ENCODE measurements at regions not wholly inside any gene's neighbourhood (a gene's known extent, or its start where the extent isn't known, plus 50 kb on each side); places are given as distances from the start of the nearest gene placed in this dataset.

DNA sequence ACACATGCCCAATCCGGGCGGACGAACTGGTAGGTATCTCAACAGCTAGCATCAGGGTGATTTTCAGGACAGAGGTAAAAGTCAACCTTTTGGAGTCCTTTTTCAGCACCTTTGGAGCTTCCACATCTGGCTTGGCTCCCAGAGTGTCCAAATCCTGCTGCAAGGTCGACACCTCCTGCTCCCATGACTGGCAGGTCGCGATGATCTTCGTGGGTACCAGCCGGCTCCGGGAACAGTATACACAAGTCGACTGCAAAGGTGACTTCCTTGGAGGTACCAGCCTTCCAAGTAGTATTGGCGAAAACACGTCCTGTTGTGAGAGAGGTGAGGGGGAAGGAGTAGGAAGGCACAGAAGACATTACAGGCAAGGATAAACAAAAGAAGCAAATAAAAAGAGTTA is 672.7 kb downstream of the TMEM121 start:
- Histone ChIP-seq H3K9me3 (ENCODE audit: control insufficient read depth, low read length) (peaks cover 64% of the 10 kb centered on the region), H3K27ac (ENCODE audit: low read depth, low read length, severe bottlenecking) (no peak overlapping the region), H3K4me1 (ENCODE audit: control insufficient read depth, insufficient read depth, low read length, poor library complexity, severe bottlenecking) (no peaks in the 10 kb centered on the region), H3K36me3 (ENCODE audit: control insufficient read depth, insufficient read depth, low read length) (no peaks in the 10 kb centered on the region), H3K4me3 (ENCODE audit: extremely low read depth, insufficient read depth, low read length, poor library complexity, severe bottlenecking) (no peak overlapping the region)
- WGBS, 2 experiments (ENCODE audit: insufficient coverage in 2 of 2), result 67 to 76% methylated on average over 9 to 12 of the region's 12 CpGs

DNA sequence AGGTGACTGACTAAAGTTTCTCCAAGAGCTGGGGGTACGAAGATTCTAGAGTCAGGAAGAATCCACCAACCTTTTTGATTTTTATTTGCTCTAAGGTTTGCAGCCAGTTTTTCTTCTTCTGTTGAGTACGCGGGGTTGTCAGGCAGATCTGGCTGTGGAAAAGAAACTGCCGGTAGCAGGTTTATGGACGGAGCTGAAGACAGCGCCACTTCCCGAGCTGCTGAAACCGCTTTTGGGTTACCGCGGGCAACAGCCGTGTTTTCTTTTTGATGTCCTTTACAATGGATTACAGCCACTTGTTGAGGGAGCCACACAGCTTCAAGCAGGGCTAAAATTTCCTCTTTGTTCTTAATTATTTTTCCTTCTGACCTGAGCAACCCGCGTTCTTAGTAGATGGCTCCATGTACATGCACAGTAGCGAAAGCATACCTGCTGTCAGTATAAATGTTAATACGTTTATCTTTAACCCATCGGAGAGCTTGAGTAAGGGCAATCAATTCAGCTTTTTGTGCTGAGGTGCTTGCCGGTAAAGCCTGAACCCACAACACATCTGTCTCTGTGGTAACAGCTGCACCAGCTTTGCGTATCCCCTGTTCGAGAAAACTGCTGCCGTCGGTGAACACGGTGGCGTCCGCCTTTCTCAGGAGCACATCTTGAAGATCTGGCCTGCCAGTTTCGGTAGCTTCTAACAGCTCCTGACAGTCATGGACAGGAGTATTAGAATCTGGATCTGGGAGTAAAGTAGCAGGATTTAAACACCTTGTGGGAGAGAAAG is 674.3 kb downstream of the TMEM121 start:
- H3K27ac ChIP-seq (ENCODE audit: low read depth, low read length, severe bottlenecking), result no peak overlapping the region
- H3K4me1 ChIP-seq (ENCODE audit: control insufficient read depth, insufficient read depth, low read length, poor library complexity, severe bottlenecking), result no peaks in the 10 kb centered on the region
- H3K4me3 ChIP-seq (ENCODE audit: extremely low read depth, insufficient read depth, low read length, poor library complexity, severe bottlenecking), result no peak overlapping the region
- H3K9me3 ChIP-seq (ENCODE audit: control insufficient read depth, low read length), result peaks cover 73% of the 10 kb centered on the region
- WGBS, 2 experiments (ENCODE audit: insufficient coverage in 2 of 2), result 88 to 93% methylated on average over 24 to 25 of the region's 25 CpGs
- H3K36me3 ChIP-seq (ENCODE audit: control insufficient read depth, insufficient read depth, low read length), result no peaks in the 10 kb centered on the region

DNA sequence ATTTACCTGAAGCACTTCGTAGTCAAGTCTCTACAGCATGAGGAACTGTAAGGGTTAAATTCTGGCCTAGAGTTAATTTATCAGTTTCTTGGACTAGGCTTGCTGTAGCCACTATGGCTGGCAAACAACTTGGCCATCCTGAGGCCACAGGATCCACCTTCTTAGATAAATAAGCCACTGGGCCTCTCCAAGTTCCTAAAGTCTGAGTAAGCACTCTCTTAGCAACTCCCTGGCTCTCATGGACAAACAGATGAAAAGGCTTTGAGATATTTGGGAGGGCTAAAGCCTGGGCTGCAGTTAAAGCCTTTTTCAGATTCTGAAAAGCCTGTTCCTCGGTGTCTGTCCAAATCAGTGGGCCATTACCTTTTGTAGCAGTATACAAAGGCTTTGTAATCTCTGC is 675.0 kb downstream of the TMEM121 start:
- peaks cover 78% of the 10 kb centered on the region for H3K9me3 ChIP-seq (ENCODE audit: control insufficient read depth, low read length)
- no peak overlapping the region for H3K4me3 ChIP-seq (ENCODE audit: extremely low read depth, insufficient read depth, low read length, poor library complexity, severe bottlenecking)
- no peaks in the 10 kb centered on the region for H3K36me3 ChIP-seq (ENCODE audit: control insufficient read depth, insufficient read depth, low read length)
- no peaks in the 10 kb centered on the region for H3K4me1 ChIP-seq (ENCODE audit: control insufficient read depth, insufficient read depth, low read length, poor library complexity, severe bottlenecking)
- 50 to 72% methylated on average over 1 to 2 of the region's 2 CpGs for WGBS, 2 experiments (ENCODE audit: insufficient coverage in 2 of 2)
- H3K27ac ChIP-seq (ENCODE audit: low read depth, low read length, severe bottlenecking), result no peak overlapping the region

DNA sequence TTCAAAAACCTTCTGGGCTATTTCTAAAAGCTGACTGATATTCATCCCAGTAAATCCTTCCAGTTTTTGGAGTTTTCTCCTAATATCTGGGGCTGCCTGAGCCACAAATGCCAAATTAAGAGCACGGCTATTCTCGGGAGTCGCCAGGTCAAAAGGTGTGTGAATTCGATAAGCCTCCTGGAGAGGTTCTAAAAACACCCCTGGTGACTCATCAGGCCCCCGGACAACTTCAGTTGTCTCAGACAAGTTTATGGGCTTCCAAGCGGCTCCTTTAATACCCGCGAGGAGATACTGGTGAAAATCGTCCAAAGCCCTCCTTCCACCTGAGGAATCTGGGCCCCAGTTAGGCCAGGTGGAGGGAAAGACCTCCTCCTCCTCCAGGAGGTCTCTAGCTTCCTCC is 677.1 kb downstream of the TMEM121 start:
- H3K4me3 ChIP-seq (ENCODE audit: extremely low read depth, insufficient read depth, low read length, poor library complexity, severe bottlenecking), result no peak overlapping the region
- no peaks in the 10 kb centered on the region for H3K4me1 ChIP-seq (ENCODE audit: control insufficient read depth, insufficient read depth, low read length, poor library complexity, severe bottlenecking)
- 91 to 92% methylated on average over 7 to 9 of the region's 9 CpGs for WGBS, 2 experiments (ENCODE audit: insufficient coverage in 2 of 2)
- peaks cover 85% of the 10 kb centered on the region for H3K9me3 ChIP-seq (ENCODE audit: control insufficient read depth, low read length)
- no peaks in the 10 kb centered on the region for H3K36me3 ChIP-seq (ENCODE audit: control insufficient read depth, insufficient read depth, low read length)
- no peak overlapping the region for H3K27ac ChIP-seq (ENCODE audit: low read depth, low read length, severe bottlenecking)

DNA sequence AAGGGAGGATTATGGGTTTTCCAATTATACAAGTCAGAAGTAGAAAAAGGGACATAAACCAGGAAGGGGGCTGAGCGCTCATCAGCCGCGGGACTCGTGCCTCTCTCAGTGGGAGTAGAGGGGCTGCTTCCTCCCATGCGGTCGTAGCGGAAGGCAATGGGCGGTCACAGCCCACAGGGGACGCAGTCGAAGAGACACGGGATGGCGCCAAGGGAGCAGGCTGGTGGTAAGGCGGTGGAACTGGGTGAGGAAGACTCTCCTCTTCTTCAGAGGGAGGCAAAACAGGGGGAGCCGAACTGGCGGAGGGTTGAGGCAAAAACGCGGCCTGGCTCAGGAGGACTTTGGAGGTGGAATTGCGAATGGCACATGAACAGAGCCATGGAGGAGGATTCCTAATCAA is 677.7 kb downstream of the TMEM121 start:
- no peaks in the 10 kb centered on the region for H3K36me3 ChIP-seq (ENCODE audit: control insufficient read depth, insufficient read depth, low read length)
- H3K4me3 ChIP-seq (ENCODE audit: extremely low read depth, insufficient read depth, low read length, poor library complexity, severe bottlenecking), result no peak overlapping the region
- H3K27ac ChIP-seq (ENCODE audit: low read depth, low read length, severe bottlenecking), result no peak overlapping the region
- H3K4me1 ChIP-seq (ENCODE audit: control insufficient read depth, insufficient read depth, low read length, poor library complexity, severe bottlenecking), result no peaks in the 10 kb centered on the region
- WGBS, 2 experiments (ENCODE audit: insufficient coverage in 2 of 2), result 87 to 91% methylated on average over 15 to 18 of the region's 18 CpGs
- peaks cover 85% of the 10 kb centered on the region for H3K9me3 ChIP-seq (ENCODE audit: control insufficient read depth, low read length)

DNA sequence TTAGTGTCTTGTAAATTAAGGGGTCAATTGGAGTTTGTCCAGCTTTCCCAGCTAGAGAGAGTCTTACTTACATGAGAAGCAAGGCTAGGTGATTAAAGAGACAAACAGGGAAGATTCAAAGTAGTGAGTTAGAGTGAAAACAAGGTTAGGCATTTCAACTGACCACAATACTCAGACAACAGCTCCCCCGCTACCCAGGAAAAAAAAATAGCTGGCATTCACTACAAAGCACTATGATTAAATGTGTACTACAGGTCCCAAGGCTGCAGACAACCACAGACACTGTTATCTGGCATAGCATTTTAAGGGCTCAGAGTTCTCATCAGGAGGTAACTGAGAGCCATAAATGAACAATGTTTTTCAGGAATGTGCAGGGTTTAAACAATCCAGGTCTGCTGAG is 680.9 kb downstream of the TMEM121 start:
- Histone ChIP-seq H3K36me3 (ENCODE audit: control insufficient read depth, insufficient read depth, low read length) (no peaks in the 10 kb centered on the region), H3K4me1 (ENCODE audit: control insufficient read depth, insufficient read depth, low read length, poor library complexity, severe bottlenecking) (no peaks in the 10 kb centered on the region), H3K27ac (ENCODE audit: low read depth, low read length, severe bottlenecking) (no peak overlapping the region), H3K9me3 (ENCODE audit: control insufficient read depth, low read length) (peaks cover 87% of the 10 kb centered on the region), H3K4me3 (ENCODE audit: extremely low read depth, insufficient read depth, low read length, poor library complexity, severe bottlenecking) (no peak overlapping the region)
- WGBS, 2 experiments (ENCODE audit: insufficient coverage in 2 of 2), result 78% methylated on average over 1 of the region's 1 CpG; no CpG with 5 or more reads in 1 of the 2 experiments

DNA sequence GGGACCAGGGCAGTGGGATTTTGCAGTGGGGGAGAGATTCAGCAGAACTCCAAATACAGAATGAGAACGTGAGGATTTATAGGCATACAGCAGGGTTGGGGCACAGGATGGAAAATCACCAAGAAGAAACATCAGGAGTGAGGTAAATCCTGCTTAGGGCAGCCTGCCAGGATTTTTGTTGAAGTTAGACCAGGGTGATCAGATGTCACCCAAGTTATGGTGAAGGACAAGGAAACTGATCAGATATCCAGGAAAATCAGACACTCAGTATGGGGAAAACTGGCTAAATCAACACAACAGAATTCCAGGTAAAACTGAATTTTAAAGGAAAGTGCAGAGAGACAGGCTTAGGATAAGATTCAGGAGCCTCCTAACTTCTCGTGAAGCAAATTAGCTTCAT is 682.4 kb downstream of the TMEM121 start:
- WGBS, 2 experiments (ENCODE audit: insufficient coverage in 2 of 2), result 50 to 54% methylated on average over 1 to 2 of the region's 2 CpGs
- no peak overlapping the region for H3K27ac ChIP-seq (ENCODE audit: low read depth, low read length, severe bottlenecking)
- peaks cover 85% of the 10 kb centered on the region for H3K9me3 ChIP-seq (ENCODE audit: control insufficient read depth, low read length)
- H3K4me3 ChIP-seq (ENCODE audit: extremely low read depth, insufficient read depth, low read length, poor library complexity, severe bottlenecking), result no peak overlapping the region
- no peaks in the 10 kb centered on the region for H3K4me1 ChIP-seq (ENCODE audit: control insufficient read depth, insufficient read depth, low read length, poor library complexity, severe bottlenecking)
- no peaks in the 10 kb centered on the region for H3K36me3 ChIP-seq (ENCODE audit: control insufficient read depth, insufficient read depth, low read length)

DNA sequence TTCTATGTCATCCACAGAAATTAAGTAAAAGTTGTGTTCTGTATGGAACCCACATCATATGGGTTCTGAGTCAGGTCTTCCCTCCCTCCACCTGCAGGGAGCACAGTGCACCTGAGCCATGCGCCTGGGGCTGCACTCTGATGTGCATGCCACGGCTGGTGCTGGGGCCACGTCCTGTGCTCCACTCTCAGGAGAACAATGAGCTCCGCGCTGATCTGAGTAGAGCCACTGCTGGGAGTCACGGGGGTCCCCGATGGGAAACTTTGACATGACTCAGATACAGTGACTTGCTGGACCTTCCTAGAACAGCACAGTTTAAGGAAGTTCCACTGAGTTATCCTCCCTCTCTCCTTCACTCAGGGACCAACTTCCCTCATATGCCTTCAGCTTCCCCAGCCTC is 683.4 kb downstream of the TMEM121 start:
- WGBS, 2 experiments (ENCODE audit: insufficient coverage in 2 of 2), result 68 to 73% methylated on average over 7 of the region's 7 CpGs
- H3K36me3 ChIP-seq (ENCODE audit: control insufficient read depth, insufficient read depth, low read length), result no peaks in the 10 kb centered on the region
- H3K4me3 ChIP-seq (ENCODE audit: extremely low read depth, insufficient read depth, low read length, poor library complexity, severe bottlenecking), result no peak overlapping the region
- H3K9me3 ChIP-seq (ENCODE audit: control insufficient read depth, low read length), result peaks cover 82% of the 10 kb centered on the region
- no peak overlapping the region for H3K27ac ChIP-seq (ENCODE audit: low read depth, low read length, severe bottlenecking)
- H3K4me1 ChIP-seq (ENCODE audit: control insufficient read depth, insufficient read depth, low read length, poor library complexity, severe bottlenecking), result no peaks in the 10 kb centered on the region

DNA sequence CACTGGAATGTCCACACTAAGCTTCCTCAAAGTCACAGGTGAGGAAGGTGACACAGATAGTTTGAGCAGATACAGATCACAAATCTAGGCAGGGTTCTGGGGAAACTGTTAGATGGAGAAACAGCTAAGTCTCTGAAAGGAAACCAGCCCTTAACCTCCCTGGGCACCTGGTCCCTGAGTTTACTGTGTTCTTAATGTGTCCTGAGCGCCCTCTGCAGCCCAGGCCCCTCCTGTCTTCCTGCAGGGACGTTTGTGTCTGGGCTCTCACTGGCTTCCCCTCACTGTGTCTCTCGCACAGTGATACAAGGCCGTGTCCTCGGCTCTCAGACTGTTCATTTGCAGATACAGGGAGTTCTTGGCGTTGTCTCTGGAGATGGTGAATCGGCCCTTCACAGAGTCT is 684.3 kb downstream of the TMEM121 start:
- Histone ChIP-seq H3K36me3 (ENCODE audit: control insufficient read depth, insufficient read depth, low read length) (no peaks in the 10 kb centered on the region), H3K4me1 (ENCODE audit: control insufficient read depth, insufficient read depth, low read length, poor library complexity, severe bottlenecking) (no peaks in the 10 kb centered on the region), H3K27ac (ENCODE audit: low read depth, low read length, severe bottlenecking) (no peak overlapping the region), H3K4me3 (ENCODE audit: extremely low read depth, insufficient read depth, low read length, poor library complexity, severe bottlenecking) (no peak overlapping the region), H3K9me3 (ENCODE audit: control insufficient read depth, low read length) (peaks cover 74% of the 10 kb centered on the region)
- 50 to 51% methylated on average over 7 of the region's 7 CpGs for WGBS, 2 experiments (ENCODE audit: insufficient coverage in 2 of 2)

DNA sequence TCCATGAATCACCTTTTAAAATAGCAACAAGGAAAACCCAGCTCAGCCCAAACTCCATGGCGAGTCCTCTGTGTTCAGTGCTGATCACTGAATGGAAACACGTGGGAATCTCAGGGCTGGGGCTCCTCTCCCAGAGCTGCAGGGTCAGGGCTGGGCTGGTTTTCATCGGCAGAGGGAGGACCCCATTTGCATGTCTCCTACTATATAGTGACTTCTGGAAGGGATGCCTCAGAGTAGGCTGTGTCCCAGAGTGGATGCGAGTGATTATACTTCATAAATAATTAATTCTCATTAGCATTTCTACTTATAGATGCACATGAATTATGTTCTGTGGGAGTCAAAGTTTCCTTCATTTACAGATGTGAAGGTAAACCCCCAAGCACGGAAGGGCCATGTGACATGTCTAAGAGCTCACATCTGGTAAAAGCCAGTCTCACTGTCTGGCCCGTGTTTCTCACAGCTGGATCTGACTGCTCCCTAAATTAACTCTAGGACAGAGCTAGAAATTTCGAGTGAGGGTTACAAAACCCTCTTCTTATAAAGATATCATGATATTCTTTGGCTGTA is 685.0 kb downstream of the TMEM121 start:
- H3K36me3 ChIP-seq (ENCODE audit: control insufficient read depth, insufficient read depth, low read length), result no peaks in the 10 kb centered on the region
- WGBS, 2 experiments (ENCODE audit: insufficient coverage in 2 of 2), result 33 to 45% methylated on average over 3 to 4 of the region's 7 CpGs

DNA sequence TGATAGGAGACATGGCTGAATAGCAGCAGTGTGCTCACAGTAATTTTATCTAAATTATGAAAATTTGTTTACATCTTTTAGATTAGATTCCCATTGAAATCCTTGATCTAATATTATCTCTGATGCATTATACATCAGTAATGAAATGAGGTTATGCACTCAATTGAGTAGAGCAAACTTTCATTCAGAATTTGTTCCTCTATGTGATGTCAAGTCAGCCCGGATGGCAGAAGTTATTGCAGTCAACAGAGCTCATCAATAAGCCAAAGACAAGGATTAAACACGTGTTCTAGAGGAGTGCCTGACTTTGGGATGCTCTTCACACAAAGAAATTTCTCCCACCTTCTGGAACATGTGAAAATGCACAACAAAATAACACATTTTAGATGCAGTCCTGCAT is 688.8 kb downstream of the TMEM121 start:
- Histone ChIP-seq H3K4me1 (ENCODE audit: control insufficient read depth, insufficient read depth, low read length, poor library complexity, severe bottlenecking) (no peaks in the 10 kb centered on the region), H3K9me3 (ENCODE audit: control insufficient read depth, low read length) (peaks cover 62% of the 10 kb centered on the region), H3K36me3 (ENCODE audit: control insufficient read depth, insufficient read depth, low read length) (no peaks in the 10 kb centered on the region), H3K27ac (ENCODE audit: low read depth, low read length, severe bottlenecking) (no peak overlapping the region), H3K4me3 (ENCODE audit: extremely low read depth, insufficient read depth, low read length, poor library complexity, severe bottlenecking) (no peak overlapping the region)
- 19 to 64% methylated on average over 1 to 2 of the region's 2 CpGs for WGBS, 2 experiments (ENCODE audit: insufficient coverage in 2 of 2)

More for the DNA sequence above, 685.0 kb downstream of the TMEM121 start:
- H3K27ac ChIP-seq (ENCODE audit: low read depth, low read length, severe bottlenecking), result no peak overlapping the region
- H3K4me1 ChIP-seq (ENCODE audit: control insufficient read depth, insufficient read depth, low read length, poor library complexity, severe bottlenecking), result no peaks in the 10 kb centered on the region
- no peak overlapping the region for H3K4me3 ChIP-seq (ENCODE audit: extremely low read depth, insufficient read depth, low read length, poor library complexity, severe bottlenecking)
- peaks cover 68% of the 10 kb centered on the region for H3K9me3 ChIP-seq (ENCODE audit: control insufficient read depth, low read length)
